ENCODE measurements at regions not wholly inside any gene's neighbourhood (a gene's known extent, or its start where the extent isn't known, plus 50 kb on each side); places are given as distances from the start of the nearest gene placed in this dataset.

DNA sequence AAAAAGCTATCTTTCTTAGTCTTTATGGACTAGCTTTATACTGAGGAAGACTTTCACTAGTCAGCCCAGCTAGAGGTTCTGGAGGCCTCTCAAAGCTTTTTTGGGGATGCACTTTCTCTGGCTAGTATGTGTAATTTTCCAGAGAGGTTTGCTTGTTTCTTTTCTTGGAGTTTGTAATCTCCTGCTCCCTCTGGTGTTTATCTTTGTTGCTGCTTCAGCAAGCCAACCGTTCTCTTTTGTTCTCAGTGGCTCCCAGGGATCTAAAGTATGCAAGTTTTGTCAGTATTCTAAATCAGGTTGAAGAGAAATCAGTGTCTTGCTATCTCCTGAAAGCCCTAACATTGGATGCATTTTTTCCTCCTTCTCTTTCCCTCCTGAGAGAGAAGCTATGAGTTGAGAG lies 121.1 kb upstream of the MYO16 start:
- Histone ChIP-seq H3K27me3 (ENCODE audit: control insufficient read depth in 1 of 2, insufficient read depth in 2 of 2, low read length in 2 of 2) (no peaks in the 10 kb centered on the region), H3K4me1 (ENCODE audit: insufficient read depth, low read length) (no peaks in the 10 kb centered on the region), H3K36me3 (ENCODE audit: insufficient read depth, low read length) (no peaks in the 10 kb centered on the region), H3K27ac (ENCODE audit: low read depth in 1 of 2, low read length in 2 of 2) (no peak overlapping the region), H3K9me3 (ENCODE audit: control insufficient read depth in 1 of 2, insufficient read depth in 1 of 2, low read length in 2 of 2) (no peaks in the 10 kb centered on the region), H3K4me3 (ENCODE audit: low read length) (no peak overlapping the region)
- Mint-ChIP-seq H3K36me3 (ENCODE audit: low read depth) (no peaks in the 10 kb centered on the region), H3K4me1 (ENCODE audit: low read depth) (no peaks in the 10 kb centered on the region), H3K9me3 (peaks cover 5% of the 10 kb centered on the region), H3K4me3 (no peak overlapping the region), H3K27me3 (no peaks in the 10 kb centered on the region), H3K27ac (no peak overlapping the region)
- POLR2A ChIA-PET = interaction anchor here (0.9 kb wide), 1 partner anchor 179 kb away, joined by 3 read pairs; no protein-coding TSS in a partner anchor
- CTCF ChIA-PET = interaction anchor here (0.6 to 1.4 kb wide), 3 partner anchors 166 to 370 kb away, joined by 3 to 6 read pairs (median 3); no protein-coding TSS in a partner anchor
- ATAC-seq (ENCODE audit: poor library complexity) = no peak
- TF ChIP-seq, protein P1, sequence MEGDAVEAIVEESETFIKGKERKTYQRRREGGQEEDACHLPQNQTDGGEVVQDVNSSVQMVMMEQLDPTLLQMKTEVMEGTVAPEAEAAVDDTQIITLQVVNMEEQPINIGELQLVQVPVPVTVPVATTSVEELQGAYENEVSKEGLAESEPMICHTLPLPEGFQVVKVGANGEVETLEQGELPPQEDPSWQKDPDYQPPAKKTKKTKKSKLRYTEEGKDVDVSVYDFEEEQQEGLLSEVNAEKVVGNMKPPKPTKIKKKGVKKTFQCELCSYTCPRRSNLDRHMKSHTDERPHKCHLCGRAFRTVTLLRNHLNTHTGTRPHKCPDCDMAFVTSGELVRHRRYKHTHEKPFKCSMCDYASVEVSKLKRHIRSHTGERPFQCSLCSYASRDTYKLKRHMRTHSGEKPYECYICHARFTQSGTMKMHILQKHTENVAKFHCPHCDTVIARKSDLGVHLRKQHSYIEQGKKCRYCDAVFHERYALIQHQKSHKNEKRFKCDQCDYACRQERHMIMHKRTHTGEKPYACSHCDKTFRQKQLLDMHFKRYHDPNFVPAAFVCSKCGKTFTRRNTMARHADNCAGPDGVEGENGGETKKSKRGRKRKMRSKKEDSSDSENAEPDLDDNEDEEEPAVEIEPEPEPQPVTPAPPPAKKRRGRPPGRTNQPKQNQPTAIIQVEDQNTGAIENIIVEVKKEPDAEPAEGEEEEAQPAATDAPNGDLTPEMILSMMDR (IDR thresholded peaks at IDR 0.05) = peak; percentile 48
- intact Hi-C loops (cut with DNase I, micrococcal nuclease) = loop anchor here (5.0 kb wide), 3 partner anchors 166 to 281 kb away; no protein-coding TSS in a partner anchor
- peak in 3 of 14 experiments; percentile 49 to 63 (median 52) for DNase-seq

DNA sequence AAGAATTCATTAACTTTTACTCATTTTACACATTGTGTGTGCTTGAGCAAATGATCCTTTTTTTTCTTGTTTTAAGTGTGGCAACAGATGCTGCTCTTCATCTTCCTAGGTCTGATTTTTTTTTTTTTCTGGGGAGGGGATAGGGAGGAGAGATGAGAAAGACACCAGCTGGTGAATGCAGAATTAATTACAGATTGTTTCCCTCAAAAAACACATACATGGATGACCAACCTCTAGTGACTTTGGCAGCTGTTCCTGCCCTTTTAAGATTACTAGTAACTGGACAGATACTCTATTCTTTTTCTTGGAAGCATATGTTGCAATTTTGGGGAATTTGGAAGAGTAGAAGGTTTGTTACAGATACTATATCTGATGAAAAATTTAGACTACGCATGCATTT lies 103.6 kb upstream of the MYO16 start:
- H3K27me3 Mint-ChIP-seq = peaks cover 16% of the 10 kb centered on the region
- ChIA-PET POLR2A (no interaction called here), CTCF (no interaction called here)
- no peaks in the 10 kb centered on the region for H3K27me3 ChIP-seq (ENCODE audit: control insufficient read depth in 1 of 2, insufficient read depth in 2 of 2, low read length in 2 of 2)
- no peaks in the 10 kb centered on the region for H3K36me3 ChIP-seq (ENCODE audit: insufficient read depth, low read length)
- H3K4me3 ChIP-seq (ENCODE audit: low read length) = no peak overlapping the region
- H3K27ac ChIP-seq (ENCODE audit: low read depth in 1 of 2, low read length in 2 of 2) = no peak overlapping the region
- DNase-seq = no peak
- H3K9me3 ChIP-seq (ENCODE audit: control insufficient read depth in 1 of 2, insufficient read depth in 1 of 2, low read length in 2 of 2) = peaks cover 0 to 7% of the 10 kb centered on the region in 2 experiments
- no peak for ATAC-seq (ENCODE audit: poor library complexity)
- H3K27ac Mint-ChIP-seq = no peak overlapping the region
- no peaks in the 10 kb centered on the region for H3K36me3 Mint-ChIP-seq (ENCODE audit: low read depth)
- no peaks in the 10 kb centered on the region for H3K9me3 Mint-ChIP-seq
- no peak overlapping the region for H3K4me3 Mint-ChIP-seq
- no peaks in the 10 kb centered on the region for H3K4me1 Mint-ChIP-seq (ENCODE audit: low read depth)
- TF ChIP-seq, protein P1 (IDR thresholded peaks at IDR 0.05) = no peak
- intact Hi-C loops (cut with DNase I, micrococcal nuclease) = no loop called here
- H3K4me1 ChIP-seq (ENCODE audit: insufficient read depth, low read length) = no peaks in the 10 kb centered on the region

DNA sequence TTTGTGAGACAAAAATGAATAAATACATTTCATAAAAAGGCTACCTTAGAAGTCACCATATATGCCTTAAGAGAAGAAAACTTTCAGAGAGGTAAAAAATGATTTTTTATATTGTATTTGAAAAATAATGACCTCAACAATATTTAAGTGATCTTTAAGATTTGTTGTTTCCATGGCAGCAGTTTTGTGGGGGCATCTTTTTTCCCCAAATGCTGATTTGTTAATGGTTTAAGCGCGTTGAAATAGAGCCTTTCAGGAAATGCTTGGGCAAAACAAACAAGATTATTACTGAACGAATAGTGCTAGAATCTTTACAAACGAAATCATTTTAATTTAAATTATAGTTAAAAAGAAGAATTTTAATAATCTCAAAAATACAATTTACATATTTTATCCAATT lies 103.1 kb upstream of the MYO16 start:
- no peaks in the 10 kb centered on the region for H3K9me3 Mint-ChIP-seq
- H3K4me1 Mint-ChIP-seq (ENCODE audit: low read depth) = no peaks in the 10 kb centered on the region
- Histone ChIP-seq H3K36me3 (ENCODE audit: insufficient read depth, low read length) (no peaks in the 10 kb centered on the region), H3K4me1 (ENCODE audit: insufficient read depth, low read length) (no peaks in the 10 kb centered on the region), H3K4me3 (ENCODE audit: low read length) (no peak overlapping the region), H3K27me3 (ENCODE audit: control insufficient read depth in 1 of 2, insufficient read depth in 2 of 2, low read length in 2 of 2) (no peaks in the 10 kb centered on the region), H3K27ac (ENCODE audit: low read depth in 1 of 2, low read length in 2 of 2) (no peak overlapping the region), H3K9me3 (ENCODE audit: control insufficient read depth in 1 of 2, insufficient read depth in 1 of 2, low read length in 2 of 2) (peaks cover 0 to 7% of the 10 kb centered on the region in 2 experiments)
- no peak overlapping the region for H3K27ac Mint-ChIP-seq
- POLR2A ChIA-PET = no interaction called here
- H3K36me3 Mint-ChIP-seq (ENCODE audit: low read depth) = no peaks in the 10 kb centered on the region
- DNase-seq = no peak
- peaks cover 18% of the 10 kb centered on the region for H3K27me3 Mint-ChIP-seq
- TF ChIP-seq, protein P1 (IDR thresholded peaks at IDR 0.05) = no peak
- no peak for ATAC-seq (ENCODE audit: poor library complexity)
- H3K4me3 Mint-ChIP-seq = no peak overlapping the region
- intact Hi-C loops (cut with DNase I, micrococcal nuclease) = no loop called here
- CTCF ChIA-PET = no interaction called here

Data from CD4-positive, alpha-beta T cell (primary cell).